GM21723 (cell line): ENCODE measurements at regions not wholly inside any gene's neighbourhood (a gene's known extent, or its start where the extent isn't known, plus 50 kb on each side); places are given as distances from the start of the nearest gene placed in this dataset.

Experiments used
- ATAC-seq: cut with Tn5 transposase; IDR thresholded peaks from one replicate; pipeline ENCODE4 v1.9.1; 2021; ENCODE audit warnings: mild to moderate bottlenecking, moderate library complexity; ENCODE audit not compliant: unreplicated experiment

DNA sequence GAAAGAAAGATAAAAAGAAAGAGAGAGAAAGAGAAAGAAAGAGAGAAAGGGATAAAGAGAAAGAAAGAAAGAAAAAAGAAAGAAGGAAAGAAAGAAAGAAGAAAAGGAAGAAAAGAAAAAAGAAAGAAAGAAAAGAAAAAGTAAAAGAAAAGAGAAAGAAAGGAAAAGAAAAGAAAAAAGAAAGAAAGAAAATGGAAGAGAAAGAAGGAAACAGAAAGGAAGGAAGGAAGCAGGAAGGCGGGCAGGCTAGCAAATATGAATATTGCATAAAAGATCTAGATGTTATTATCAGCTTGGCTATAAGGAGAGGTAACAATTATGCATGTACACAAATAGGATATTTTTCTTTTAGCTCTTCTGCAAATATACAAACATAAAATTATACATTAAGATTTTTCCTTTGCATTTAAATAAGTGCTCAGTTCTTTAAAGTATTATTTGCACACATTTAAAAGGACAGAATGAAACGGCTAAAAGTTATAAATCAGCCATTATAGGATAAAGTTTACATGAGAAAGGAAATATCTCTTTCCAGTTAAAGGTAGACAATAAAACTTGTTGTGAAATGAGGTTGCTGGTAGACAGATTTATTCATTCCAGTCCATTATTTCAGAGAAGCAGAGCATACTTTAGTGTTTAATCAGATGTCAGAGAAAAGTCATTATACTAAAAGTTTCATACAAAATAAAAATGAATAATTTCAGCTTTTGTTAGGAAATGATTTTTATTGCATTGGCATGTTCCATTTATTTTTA, 511.4 kb downstream of the KCNJ3 start:
- ATAC-seq: no peak

DNA sequence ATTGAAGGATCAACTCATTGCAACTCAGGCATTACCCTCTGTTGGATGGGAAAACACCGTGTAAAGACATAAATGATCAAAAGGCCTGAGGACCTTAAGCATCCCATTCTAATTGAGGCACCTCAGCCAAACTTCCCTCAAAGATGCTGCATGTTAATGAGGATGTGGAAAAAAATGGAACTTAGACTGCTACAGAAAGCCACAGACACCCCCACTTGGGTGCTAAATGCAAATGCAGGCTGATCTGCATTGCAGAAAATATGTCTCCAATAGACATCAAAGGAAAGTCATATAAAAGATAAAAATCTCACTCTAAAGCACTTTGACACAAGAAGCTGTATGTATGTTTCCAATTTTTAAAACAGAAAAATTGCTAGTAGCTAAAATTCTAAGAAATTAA, 504.7 kb downstream of the KCNJ3 start:
- peak; percentile 50 for ATAC-seq

DNA sequence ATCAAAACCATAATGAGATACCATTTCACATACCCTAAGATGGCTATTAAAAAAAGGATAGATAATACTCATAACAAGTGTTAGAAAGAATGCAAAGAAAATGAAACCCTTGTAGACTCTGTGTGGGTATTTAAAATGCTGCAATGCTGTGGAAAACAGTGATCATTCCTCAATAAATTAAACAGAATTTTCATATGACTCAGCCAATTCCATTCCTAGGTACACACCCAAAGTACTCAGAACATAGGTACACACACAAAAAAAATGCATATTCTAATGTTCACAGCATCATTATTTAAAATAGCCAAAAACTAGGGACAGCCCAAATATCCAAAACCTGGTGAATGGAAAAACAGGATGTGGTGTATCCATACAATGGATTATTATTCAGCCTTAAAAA, 502.3 kb downstream of the KCNJ3 start:
- no peak for ATAC-seq

DNA sequence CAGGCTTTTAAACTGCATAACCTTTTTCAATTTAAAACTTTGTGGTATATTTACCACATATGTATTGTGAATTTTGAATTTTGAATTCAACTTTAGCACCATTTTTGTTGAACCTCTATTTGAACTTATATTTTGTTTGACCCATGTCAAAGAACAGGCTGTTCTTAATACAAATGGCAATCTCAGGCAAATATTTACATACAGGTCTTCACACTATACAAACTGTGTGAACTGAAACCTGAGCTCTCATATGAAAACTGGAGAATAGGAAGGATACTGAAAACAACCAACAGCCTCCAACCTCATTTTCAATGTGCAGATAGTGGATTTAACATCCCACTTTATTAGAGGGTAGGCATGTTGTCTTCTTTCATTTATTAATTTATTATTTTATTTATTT, 491.8 kb downstream of the KCNJ3 start:
- no peak for ATAC-seq

DNA sequence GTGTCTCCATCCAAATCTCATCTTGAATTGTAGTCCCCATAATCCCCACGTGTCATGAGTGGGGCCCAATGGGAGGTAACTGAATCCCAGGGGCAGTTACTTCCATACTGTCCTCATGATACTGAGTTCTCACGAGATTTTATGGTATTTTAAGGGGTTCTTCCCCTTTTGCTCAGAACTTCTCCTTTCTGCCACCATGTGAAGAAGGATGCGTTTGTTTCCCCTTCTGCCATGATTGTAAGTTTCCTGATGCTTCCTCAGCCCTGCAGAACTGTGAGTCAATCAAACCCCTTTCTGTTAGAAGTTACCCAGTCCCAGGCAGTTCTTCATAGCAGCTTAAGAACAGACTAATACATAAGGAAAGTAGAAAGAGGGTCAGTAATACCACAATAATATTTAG, 480.4 kb downstream of the KCNJ3 start:
- ATAC-seq: no peak

DNA sequence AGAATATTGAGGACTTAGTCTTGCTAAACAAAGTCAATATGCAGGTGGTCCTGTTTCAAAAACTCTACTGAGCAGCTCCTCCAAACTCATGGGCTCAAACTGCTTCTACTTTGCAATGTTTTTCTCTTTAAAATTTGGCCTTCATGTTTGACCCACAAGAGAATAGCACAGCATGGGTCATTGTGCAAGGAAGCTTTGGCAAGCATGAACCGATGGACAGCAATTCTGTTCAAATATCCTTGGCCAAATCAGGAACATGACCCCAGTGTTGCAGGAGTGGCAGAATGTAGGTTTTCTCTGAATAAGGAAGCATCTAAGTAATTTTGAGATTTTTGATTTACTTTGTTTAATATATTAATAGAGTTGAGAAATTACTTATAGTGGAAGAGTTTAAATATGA, 477.9 kb downstream of the KCNJ3 start:
- no peak for ATAC-seq

DNA sequence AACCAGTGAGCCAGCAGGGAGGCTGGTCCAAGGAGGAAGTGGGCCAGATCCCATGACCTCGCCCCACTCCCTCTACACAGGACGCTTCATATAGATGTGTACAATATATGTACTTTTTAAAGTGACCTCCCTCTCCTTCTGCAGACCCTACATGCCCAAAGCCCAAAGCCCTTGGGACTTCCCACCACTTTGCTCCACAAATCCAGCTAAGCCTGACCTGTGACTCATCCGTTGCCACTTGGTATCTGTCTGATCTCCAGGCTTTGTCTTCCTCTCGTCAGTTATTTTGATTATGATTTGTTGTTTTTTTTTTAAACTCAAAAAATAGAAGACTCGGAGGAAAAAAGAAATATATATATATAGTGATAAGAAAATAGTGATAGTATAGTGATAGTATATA, 470.8 kb downstream of the KCNJ3 start:
- ATAC-seq: no peak

DNA sequence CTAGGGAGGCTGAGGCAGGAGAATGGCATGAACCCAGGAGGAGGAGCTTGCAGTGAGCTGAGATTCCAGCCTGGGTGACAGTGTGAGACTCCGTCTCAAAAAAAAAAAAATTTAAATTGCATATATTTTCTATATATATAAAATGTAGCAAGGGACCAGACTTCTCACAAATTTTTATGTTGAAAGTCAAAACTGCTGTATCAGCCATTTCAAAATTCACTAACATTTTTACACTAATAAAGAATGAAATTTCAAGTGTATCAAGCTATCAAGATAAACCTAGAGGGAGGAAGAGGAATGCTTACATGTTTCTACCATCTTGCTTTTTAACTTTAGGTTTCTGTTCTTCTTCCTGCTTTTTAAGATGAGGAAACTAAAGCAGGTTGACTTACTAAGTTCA, 464.0 kb downstream of the KCNJ3 start:
- no peak for ATAC-seq

DNA sequence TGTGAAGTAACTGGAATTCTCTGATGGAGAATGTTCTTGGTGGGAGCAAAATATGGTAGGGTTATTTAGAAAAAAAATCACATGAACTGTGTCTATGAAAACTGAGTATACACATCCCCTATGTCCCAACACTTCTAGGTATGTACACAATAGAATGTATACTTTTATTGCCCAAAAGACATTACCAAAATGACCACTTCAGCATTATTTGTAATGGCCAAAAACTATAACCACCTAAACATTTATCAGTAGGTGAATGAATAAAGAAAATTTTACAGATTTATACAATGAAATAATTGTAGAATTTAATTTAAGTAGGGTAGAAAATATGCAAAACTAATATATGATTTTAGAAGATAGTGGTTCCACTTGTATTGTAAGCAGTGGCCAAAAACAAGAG, 462.8 kb downstream of the KCNJ3 start:
- ATAC-seq: no peak

DNA sequence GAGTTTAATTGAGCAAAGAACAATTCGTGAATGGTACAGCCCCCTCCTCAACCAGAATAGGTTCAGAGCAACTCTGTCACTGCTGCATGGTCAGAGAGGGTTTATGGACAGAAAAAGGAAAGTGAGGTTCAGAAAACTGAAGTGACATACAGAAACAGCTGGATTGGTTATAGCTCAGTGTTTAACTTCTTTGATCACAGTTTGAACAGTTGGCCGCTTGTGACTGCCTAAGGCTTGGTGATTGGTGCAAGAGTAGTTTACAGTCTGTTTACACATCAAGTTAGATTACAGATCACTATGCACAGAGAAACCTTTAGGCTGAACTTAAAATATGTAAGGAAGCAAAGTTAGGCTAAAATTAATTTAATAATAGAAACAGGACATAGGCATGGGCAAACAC, 459.2 kb downstream of the KCNJ3 start:
- ATAC-seq: no peak

DNA sequence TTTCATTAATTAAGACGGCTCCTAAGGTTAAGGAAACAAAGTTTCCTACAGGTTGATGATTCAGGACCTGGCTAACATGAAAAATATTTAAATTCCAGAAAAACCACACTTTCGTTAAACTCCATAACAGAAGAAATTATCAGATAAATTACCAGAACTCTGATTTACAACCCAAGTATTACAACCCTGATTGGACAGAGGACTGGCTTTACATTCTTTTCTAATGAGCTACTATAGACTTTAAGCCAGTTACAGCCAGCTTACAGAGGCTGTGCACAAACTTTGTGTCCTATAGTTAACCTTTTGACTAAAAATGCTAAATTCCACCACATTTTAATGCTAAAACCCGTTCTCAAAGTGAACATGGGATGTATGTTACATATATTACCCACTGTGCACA, 458.6 kb downstream of the KCNJ3 start:
- ATAC-seq: no peak

DNA sequence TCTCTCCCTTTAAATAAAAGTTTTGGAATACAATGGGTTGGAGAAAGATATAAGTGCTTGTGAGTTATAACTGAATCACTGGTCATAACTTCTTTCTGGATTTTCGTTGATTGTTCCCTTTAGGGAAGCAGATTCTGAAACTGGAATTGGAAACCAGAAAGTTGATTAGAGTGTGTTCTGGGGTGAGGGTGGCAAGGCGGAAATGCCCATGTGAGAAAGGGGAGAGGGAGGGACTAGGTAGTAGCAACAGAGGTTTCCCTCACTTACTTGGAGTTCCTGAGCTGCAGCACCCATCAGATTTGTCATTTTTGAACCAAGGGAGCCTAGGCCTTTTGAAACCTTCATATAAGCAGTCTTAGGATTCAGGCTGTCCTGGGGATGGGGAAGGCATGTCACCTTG, 453.4 kb downstream of the KCNJ3 start:
- no peak for ATAC-seq

DNA sequence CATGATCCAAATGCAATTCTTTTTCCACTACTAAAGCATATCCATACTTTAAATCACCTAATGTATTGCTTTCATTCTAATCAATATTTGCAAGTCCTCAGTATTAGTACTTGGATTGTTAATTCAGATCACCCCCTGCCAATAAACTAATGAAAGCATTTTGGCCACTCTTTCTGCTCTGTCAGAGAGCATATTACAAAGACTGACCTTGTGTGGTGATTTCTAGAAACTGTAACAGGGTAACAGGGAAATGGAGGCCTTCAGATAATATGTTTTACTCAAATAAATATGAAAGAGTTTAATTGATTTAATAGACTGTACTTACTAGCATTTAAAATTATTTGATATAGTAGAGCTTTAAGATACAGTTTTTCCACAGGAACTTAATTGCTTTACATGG, 453.0 kb downstream of the KCNJ3 start:
- ATAC-seq: no peak

DNA sequence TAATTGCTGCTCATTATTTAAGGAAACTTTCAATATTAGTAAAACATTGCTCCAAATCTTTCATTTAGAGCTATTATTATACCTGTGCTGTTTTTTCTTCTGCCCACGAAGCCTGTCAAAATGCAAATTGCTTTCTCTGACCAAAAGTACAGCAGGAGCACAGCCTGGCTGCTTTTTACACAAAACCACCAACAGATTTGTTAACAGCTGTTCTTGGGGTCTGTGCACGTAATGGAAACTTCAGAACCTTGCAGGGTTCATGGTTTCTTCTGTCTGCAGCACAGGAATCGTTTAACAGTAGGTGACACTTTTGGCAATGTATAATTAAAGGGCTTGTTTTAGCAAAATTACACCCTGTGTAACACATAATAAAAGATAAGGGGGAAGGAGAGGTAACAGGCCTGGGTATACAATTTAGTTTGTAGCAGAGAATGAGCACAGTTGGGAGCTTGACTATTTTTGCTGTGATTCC, 447.3 kb downstream of the KCNJ3 start:
- peak; percentile 98 for ATAC-seq

DNA sequence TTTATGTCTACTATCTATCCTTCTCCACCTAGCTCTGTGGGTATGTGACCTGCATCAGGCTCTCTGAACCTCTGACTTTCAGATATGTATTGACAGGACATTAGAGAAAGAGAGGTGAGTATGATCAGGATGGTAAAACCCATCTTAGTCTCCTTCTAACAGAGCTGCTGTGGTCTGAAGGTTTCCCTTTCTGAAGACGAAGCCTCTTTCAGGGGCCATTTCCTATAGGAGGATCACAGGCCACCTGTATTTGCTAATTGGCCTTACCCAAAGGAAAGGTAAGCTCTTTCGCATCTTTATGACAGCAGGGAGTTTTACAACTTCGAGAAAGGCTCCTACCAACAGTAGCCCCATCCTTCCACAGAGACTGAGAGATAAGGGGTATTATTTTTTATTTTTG, 442.9 kb downstream of the KCNJ3 start:
- no peak for ATAC-seq

DNA sequence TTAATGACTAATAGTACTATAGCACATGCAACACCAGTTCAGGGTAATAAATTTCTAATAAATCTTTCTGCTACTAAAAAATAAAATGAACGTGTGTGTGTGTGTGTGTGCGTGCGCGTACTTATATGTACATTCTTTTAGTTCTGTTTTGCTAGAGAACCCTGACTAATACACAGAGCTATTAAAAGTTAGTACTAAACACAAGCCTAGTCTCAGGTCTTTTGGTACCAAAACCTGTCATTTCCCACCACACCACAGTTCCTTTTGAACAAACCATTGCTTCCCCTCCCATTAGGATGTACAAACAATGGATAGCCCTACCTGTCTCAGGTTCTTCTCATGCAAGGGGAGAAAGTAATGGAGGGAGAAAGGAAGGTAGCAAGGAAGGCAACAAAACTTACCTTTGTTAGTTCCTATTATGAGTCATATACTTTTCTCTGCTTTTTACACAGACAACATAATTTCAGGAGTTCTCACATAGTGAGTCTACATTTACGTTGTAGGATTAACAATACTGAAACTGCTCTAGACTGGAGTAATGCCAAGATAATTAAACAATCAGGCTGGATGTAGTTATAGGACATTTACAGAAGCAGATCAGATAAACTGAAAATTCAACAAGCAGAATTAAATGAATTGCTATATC, 427.2 kb downstream of the KCNJ3 start:
- no peak for ATAC-seq

DNA sequence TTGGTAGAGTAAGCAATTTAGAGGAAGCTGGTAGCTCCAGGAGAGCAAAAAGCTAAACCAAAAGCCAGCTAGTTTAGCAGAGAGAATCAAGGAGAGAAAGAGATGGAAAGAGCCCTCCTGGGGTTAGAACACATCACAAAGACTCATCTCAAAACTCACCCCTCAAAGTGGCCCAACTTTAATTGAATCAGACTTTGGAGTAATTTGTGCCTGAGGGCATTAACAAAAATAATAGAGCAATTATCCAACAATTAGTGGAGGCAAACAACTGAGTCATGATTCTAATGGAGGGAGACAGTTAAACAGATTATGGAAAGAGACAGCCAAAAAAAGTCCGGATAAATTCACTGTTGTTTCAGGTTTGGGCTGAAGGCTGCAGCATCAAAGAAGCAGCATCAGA, 417.4 kb downstream of the KCNJ3 start:
- no peak for ATAC-seq

DNA sequence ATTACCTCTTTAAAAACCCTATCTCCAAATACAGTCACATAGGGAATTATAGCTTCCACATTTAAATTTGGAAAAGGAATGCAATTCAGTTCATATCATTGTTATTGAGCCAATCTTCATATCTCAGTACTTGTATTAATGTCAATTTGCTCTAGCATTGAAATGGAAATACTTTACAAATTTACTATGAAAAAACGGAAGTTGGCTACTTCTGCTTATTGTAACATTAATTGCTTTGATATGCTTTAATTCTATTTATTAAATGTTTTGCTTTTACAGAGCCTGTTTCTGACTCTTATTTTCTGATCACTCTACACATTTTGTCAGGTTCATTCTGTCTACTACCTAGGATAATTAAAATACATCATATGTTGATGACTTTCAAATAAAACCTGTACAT, 412.6 kb downstream of the KCNJ3 start:
- ATAC-seq: no peak

DNA sequence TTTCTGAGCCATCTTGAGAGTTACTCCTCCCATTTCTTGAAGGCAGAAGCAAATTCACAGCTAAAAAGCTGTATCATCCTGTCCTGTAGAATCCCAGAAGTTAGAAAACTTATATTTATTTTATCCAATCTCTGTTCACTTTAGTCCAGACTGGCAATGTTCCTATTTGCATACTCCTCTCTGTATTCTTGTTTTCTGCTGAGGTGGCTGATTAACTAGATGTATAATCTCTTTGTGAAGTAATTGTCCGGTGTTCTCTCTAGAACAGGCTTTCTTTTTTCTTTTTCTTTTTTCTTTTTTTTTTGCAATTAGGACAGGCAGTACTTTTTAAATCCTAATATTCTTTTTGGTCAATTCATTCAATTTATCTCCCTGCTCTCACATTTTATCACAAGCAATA, 411.0 kb downstream of the KCNJ3 start:
- ATAC-seq: no peak

DNA sequence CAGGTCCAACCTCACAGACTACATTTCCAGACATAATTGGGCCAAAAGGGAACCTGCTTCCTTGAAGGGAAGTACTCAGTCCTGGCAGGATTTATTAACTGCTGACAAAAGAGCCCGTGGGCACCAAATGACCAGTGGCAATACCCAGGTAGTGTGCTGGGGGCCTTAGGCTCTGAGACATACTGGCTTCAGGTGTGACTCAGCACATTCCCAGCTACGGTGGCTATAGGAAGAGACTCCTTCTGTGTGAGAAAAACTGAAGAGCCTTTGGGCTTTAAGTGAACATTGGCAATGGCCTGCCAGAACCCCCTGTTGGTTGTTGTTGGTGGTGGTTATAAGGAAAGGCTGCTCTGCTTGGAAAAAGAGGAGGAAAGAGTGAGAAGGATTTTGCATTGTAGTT, 401.8 kb downstream of the KCNJ3 start:
- ATAC-seq: no peak

DNA sequence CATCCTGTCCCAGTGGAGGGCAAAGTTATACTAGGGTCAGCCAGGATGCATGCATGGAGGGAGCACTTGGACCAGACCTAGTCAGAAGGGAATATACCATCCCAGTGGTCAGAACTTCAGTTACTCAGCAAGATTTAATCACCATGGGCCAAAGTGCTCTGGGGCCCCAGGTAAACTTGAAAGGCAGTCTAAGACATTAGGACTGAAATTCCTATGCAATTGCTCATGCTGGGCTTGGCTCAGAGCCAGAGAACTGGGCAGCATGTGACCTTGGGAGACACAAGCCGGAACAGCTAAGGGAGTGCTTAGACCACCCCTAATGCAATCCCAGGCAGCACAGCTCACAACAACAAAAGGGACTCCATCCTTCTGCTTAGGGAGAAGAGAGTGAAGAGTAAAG, 401.3 kb downstream of the KCNJ3 start:
- no peak for ATAC-seq

DNA sequence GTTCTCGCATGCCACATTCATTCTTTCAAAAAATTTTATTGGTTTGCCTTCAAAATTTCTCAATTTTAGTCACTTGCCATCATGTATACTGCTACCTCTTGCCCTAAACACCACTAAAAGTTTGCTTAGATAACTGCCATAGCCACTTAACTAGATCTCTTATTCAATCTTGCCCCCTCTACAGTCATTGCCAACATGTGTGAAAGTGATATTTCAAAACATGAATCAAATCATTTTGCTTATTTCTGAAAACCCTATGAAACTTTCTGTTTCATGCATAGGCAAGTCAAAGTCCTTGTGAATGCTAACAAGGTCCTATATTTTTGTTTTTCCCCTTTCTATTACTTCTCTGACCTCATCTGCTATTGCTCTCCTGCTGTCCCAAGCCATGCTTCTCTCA, 397.1 kb downstream of the KCNJ3 start:
- ATAC-seq: no peak

DNA sequence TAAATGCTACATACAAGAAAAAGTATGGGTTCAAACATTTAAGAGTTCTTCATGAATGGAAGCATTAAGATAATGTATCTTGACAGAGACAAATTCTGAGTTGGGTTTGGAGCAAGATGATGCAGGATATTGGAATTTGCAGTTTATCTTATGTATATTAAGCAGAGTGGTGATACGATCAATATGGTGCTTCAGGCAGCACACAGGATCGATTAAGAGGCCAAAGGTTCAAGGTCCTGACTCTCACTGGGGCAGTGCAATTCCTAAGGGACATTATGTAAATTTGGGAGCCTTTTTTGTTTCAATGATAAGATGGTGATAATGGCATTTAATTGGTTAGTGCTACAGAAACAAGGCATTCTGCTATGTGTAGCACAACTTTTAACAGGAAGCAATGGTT, 381.9 kb downstream of the KCNJ3 start:
- no peak for ATAC-seq
